Astrocyte of the cerebellum (primary cell): ENCODE measurements at regions not wholly inside any gene's neighbourhood (a gene's known extent, or its start where the extent isn't known, plus 50 kb on each side); places are given as distances from the start of the nearest gene placed in this dataset.

ENCODE experiments used
- DNase-seq: peaks from one replicate; pipeline ENCODE4 v3.0.0-alpha.2; 2011; ENCODE audit warnings: low read depth
- H3K4me3 ChIP-seq: 2 replicates; pipeline ENCODE4 v1.5.1; 2011; ENCODE audit warnings: mild to moderate bottlenecking, low read depth, low read length, moderate library complexity
- in situ Hi-C: cut with HindIII; loops from 2 replicates; pipeline ENCODE4 v1.10.0; 2017; ENCODE audit warnings: low sequenced_read_pairs
- TF ChIP-seq, protein P1 (sequence below): IDR thresholded peaks from 2 replicates; pipeline ENCODE4 v1.5.1; 2012; ENCODE audit warnings: low read length, low read depth, moderate library complexity, mild to moderate bottlenecking; ENCODE audit errors: missing control alignments

- in situ Hi-C loops = no loop called here
- TF ChIP-seq, protein P1, sequence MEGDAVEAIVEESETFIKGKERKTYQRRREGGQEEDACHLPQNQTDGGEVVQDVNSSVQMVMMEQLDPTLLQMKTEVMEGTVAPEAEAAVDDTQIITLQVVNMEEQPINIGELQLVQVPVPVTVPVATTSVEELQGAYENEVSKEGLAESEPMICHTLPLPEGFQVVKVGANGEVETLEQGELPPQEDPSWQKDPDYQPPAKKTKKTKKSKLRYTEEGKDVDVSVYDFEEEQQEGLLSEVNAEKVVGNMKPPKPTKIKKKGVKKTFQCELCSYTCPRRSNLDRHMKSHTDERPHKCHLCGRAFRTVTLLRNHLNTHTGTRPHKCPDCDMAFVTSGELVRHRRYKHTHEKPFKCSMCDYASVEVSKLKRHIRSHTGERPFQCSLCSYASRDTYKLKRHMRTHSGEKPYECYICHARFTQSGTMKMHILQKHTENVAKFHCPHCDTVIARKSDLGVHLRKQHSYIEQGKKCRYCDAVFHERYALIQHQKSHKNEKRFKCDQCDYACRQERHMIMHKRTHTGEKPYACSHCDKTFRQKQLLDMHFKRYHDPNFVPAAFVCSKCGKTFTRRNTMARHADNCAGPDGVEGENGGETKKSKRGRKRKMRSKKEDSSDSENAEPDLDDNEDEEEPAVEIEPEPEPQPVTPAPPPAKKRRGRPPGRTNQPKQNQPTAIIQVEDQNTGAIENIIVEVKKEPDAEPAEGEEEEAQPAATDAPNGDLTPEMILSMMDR = no peak
- no peak for DNase-seq
- no peak overlapping the region for H3K4me3 ChIP-seq
These were observed 482.4 kb upstream of the GHITM start for GRCh38 chr10:83656924-83657323.

DNA sequence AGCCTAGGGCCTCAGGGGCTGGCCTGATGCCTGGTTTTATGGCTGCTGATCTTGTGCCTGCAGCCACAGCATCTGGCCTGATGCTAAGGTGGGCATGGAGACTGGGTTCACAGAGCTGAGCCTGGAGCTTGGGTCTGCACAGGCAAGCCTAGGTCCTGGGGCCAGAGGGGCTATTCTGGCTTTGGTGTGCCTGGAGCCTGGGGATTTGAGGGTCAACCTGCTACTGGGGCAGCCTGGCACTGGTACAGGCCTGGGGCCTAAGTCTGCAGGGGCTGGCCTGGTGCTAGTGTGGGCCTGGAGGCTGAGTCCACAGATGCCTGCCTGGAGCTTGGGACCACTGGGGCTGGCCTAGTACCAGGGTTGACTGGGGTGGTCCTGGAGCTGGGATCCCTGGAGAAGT lies 481.8 kb upstream of the GHITM start:
- DNase-seq = no peak
- TF ChIP-seq, protein P1 = no peak
- no peak overlapping the region for H3K4me3 ChIP-seq
- in situ Hi-C loops = no loop called here

- TF ChIP-seq, protein P1 = no peak
- in situ Hi-C loops = no loop called here
These were observed 475.4 kb upstream of the GHITM start for GRCh38 chr10:83663918-83664317.

DNA sequence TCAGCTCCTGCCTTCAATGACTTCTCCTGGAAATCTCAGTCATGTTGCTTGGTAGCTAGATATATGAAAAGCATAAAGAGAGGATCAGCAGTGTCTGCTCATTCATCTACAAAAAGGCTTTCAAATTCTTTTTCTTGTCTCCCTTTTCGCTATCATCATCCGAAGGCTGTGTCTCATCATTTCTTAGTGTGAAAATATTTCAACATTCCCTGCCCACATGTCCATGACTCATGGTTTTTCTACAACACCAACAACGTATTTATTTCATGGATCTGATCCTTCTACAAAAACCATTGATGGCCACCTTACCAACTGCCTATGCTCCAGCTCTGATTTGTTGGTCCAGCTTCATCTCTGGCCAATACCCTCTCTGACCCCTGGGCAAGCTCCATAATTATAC lies 472.5 kb upstream of the GHITM start:
- DNase-seq = no peak
- TF ChIP-seq, protein P1 = no peak
- H3K4me3 ChIP-seq = no peak overlapping the region
- in situ Hi-C loops = no loop called here

More at GRCh38 chr10:83663918-83664317, 475.4 kb upstream of the GHITM start:
- no peak for DNase-seq
- no peak overlapping the region for H3K4me3 ChIP-seq

DNA sequence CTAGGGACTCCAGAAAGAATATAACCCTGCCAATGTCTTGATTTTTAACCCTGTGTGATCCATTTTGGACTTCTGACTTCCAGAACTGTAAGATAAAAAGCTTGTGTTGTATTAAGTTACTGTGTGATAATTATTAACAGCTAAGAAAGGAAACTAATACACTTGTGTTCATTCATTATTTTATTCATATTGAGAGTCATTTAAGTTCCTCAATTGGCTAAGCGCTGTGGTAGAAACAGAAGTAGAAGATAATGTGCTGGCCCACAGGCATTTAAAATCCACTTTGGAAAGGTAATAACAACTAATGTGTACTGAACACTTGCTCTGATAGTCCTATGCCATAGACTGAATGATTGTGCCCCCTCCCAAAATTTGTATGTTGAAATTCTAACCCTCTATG lies 471.7 kb upstream of the GHITM start:
- in situ Hi-C loops = no loop called here
- TF ChIP-seq, protein P1 = no peak
- no peak overlapping the region for H3K4me3 ChIP-seq
- no peak for DNase-seq

DNA sequence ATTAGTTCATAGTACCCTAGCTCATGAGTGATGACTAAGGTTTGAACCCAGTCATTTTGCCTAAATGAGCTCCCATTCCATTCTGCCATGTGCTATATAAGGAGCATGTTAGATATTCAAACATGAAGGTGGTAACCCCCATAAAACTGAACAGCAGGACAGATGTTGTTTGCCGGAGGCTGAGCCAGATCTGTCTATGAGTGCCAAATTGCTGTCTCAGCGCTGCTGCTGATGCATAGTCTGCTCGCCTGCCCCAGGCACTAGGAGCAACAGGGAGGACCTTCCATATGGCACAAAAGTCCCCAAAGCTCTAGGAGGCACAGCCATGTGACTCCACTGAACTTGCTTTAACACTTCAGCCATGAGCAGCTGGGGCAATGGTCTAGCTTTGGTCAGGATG lies 466.0 kb upstream of the GHITM start:
- no peak overlapping the region for H3K4me3 ChIP-seq
- TF ChIP-seq, protein P1 = no peak
- DNase-seq = no peak
- in situ Hi-C loops = no loop called here

- in situ Hi-C loops = no loop called here
- DNase-seq = no peak
- H3K4me3 ChIP-seq = no peak overlapping the region
- TF ChIP-seq, protein P1 = no peak
These were observed 461.5 kb upstream of the GHITM start for GRCh38 chr10:83677795-83678194.
